Activated CD8-positive, alpha-beta memory T cell treated with anti-CD3 and anti-CD28 coated beads for 1 hour (primary cell): ENCODE measurements at regions not wholly inside any gene's neighbourhood (a gene's known extent, or its start where the extent isn't known, plus 50 kb on each side); places are given as distances from the start of the nearest gene placed in this dataset.
"Not testable (repeated sequence)": the region's sequence is repeated elsewhere in the genome, so short reads cannot be mapped to it uniquely, and the experiment has no call there.

ENCODE experiments used
- DNase-seq, 2 donors: peaks; one replicate each; pipeline ENCODE4 v3.0.0-alpha.2; 2020; ENCODE audit warnings: low read depth in 1 of 2; ENCODE audit errors: extremely low read depth in 1 of 2

GRCh38 chr5:36778336-36778735 is 98.2 kb upstream of the NIPBL start:
- no peak for DNase-seq

DNA sequence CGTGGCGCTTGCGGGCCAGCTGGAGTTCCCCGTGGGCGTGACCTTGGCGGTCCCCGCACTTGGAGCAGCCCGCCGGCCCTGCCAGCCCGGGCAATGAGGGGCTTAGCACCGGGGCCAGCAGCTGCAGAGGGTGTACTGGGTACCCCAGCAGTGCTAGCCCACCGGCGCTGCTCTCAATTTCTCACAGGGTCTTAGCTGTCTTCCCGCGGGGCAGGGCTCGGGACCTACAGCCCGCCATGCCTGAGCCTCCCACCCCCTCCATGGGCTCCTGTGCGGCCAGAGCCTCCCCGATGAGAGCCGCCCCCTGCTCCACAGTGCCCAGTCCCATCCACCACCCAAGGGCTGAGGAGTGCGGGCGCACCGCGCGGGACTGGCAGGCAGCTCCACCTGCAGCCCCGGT is 94.0 kb upstream of the NIPBL start:
- not testable (repeated sequence) for DNase-seq

DNA sequence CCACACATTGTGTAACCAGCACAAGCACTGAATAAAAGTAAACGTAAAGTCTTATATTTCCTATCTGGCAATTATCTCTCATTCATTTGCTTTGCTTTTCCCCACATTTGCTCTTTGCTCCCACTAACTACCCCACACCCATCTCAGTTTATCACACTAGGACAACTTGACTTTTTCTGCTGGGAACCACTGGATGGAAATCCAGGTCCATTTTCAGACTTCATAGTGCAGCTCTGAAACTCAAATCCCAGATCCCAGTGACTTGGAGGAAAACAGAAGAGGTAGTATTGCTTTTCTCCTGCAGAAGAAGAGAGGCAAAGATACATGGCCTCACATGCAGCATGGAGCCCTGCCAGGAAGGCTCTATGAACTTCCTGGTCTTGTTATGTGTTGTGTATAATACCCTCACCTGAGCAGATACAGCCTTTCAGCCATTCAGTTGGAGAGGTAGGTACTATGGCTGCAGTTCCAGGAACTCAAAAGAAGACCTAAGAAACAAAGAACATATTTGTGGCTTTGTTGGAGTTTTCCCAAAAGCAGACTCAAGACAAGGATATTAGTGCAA is 90.0 kb upstream of the NIPBL start:
- no peak for DNase-seq

DNA sequence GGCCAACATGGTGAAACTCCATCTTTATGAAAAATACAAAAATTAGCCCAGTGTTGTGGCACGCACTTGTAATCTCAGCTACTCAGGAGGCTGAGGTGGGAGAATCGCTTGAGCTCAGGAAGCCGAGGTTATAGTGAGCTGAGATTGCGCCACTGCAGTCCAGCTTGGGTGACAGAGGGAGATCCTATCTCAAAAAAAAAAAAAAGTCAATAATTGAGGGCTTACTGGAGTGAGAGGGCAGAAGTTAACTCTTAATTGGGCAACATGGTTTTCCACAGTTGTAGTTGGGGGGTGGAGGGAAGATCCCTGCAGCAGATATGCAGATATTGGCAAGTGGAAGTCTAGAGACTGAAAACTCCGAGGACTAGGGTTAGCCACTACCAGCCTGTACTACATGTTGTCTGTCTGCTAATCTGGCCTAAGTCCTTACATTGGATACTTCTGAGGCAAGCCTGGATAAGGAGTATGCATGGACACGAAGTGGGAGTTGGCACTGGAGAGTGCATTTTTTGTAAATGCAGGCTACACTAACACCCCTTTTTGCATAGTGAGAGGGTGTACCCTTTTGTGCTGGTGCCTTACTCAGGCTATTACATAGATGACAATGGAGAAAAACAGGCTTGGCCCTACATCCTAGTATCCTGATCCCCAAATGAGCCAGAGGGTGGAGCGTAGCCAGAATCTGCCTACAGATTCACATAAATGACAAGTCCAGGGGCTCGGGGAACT is 89.0 kb upstream of the NIPBL start:
- DNase-seq, result no peak

- DNase-seq, result no peak
Observed at GRCh38 chr5:36790847-36791246, 85.7 kb upstream of the NIPBL start.

GRCh38 chr5:36792560-36793180 is 83.9 kb upstream of the NIPBL start:
- no peak for DNase-seq

DNA sequence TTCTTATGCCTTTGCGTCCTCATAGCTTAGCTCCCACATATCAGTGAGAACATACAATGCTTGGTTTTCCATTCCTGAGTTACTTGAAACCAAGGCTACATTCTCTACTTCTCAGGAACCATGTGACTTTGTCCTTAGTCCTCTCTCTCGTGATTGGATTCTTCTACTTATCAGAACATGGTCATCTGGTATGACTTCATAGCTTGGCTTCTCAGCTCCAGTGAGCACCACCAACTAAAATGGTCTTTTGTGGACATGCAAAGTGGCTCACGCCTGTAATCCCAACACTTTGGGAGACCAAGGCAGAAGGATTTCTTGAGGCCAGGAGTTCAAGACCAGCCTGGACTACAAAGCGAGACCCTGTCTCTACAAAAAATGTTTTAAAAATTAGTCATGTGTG is 81.2 kb upstream of the NIPBL start:
- DNase-seq, result no peak

- no peak for DNase-seq
Observed at GRCh38 chr5:36796155-36796554, 80.4 kb upstream of the NIPBL start.

DNA sequence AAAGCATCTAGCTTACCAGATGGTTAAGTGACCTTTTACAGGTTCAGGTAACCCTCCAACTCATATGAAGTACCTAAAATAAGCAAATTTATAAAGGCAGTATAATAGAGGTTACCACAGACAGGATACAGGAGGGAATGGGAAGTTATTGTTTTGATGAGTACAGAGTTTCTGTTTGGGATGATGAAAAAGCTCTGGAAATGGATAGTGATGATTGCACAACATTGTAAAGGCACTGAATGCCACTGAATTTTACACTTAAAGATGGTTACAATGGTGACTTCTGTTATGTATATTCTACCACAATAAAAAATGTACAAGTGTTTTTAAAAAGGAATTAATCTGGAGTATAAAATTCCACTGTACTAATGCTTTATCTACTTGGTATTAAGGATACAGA is 75.0 kb upstream of the NIPBL start:
- no peak for DNase-seq

DNA sequence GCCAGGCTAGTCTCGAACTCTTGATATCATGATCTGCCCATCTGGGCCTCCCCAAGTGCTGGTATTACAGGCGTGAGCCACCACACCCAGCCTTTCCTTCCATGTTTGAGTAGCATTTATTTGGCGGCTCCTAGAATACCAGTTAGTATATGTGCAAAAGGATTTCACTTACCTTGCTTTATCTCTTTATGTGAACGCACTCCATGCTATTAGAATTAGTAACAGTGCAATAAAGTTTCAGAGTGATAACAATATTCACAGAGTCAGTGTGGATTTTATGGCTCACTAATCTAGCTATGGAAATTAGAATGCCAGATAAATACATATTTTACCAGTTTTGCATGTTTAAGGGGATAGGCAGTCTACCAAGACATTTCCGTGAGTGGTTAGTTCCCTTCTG is 74.4 kb upstream of the NIPBL start:
- DNase-seq, result no peak

- not testable (repeated sequence) for DNase-seq
Observed at GRCh38 chr5:36813249-36813648, 63.3 kb upstream of the NIPBL start.

GRCh38 chr5:36815871-36816270 is 60.7 kb upstream of the NIPBL start:
- DNase-seq, result no peak

- no peak for DNase-seq
Observed at GRCh38 chr5:36820900-36821299, 55.7 kb upstream of the NIPBL start.

DNA sequence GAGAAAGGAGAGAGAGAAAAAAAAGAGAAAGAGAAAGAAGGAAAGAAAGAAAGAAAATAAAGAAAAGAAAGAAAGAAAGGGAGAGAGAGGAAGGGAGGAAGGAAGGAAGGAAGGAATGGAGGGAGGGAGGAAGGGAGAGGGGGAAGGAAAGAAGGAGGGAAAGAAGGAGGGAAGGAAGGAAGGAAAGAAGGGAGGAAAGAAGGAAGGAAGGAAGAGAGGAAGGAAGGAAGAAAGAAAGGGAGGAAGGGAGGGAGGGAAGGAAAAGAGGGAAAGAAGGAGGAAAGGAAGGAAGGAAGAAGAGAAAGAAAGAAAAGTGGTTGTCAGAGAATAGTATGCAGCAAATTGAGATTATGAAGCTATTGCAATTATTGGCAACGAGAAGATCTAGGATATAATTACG is 49.9 kb upstream of the NIPBL start:
- no peak for DNase-seq
